HUES6 (cell line): ENCODE measurements at regions not wholly inside any gene's neighbourhood (a gene's known extent, or its start where the extent isn't known, plus 50 kb on each side); places are given as distances from the start of the nearest gene placed in this dataset.

Experiments
- H3K27ac ChIP-seq: 2 replicates; pipeline ENCODE4 v1.7.0; 2013; ENCODE audit warnings: low read depth, mild to moderate bottlenecking, low read length, inconsistent platforms
- H3K27me3 ChIP-seq: 2 replicates; pipeline ENCODE4 v1.6.1; 2013; ENCODE audit warnings: low read length; ENCODE audit not compliant: control insufficient read depth, insufficient read depth
- H3K36me3 ChIP-seq: 2 replicates; pipeline ENCODE4 v1.6.1; 2013; ENCODE audit warnings: low read length; ENCODE audit not compliant: control insufficient read depth, insufficient read depth
- H3K4me1 ChIP-seq: 2 replicates; pipeline ENCODE4 v1.6.1; 2013; ENCODE audit warnings: low read length; ENCODE audit not compliant: control insufficient read depth, insufficient read depth
- H3K4me3 ChIP-seq: 2 replicates; pipeline ENCODE4 v1.5.1; 2013; ENCODE audit warnings: low read depth, low read length
- H3K9ac ChIP-seq: one replicate; pipeline ENCODE4 v1.6.1; 2013; ENCODE audit warnings: mild to moderate bottlenecking, low read length
- H3K9me3 ChIP-seq: 2 replicates; pipeline ENCODE4 v1.6.1; 2013; ENCODE audit warnings: low read depth, low read length; ENCODE audit not compliant: control insufficient read depth, insufficient read depth

GRCh38 chr1:88134983-88135921 lies 548.8 kb upstream of the PKN2 start:
- Histone ChIP-seq H3K27ac (peak overlapping the region; percentile 64; the same call in 1 of the 2 replicates), H3K4me1 (peaks cover 16% of the 10 kb centered on the region), H3K27me3 (no peaks in the 10 kb centered on the region), H3K9ac (no peak overlapping the region), H3K36me3 (no peaks in the 10 kb centered on the region), H3K9me3 (peaks cover 4% of the 10 kb centered on the region; the same call in 1 of the 2 replicates), H3K4me3 (no peak overlapping the region)

- H3K4me3 ChIP-seq, result no peak overlapping the region
- H3K4me1 ChIP-seq, result peaks cover 20% of the 10 kb centered on the region
- no peaks in the 10 kb centered on the region for H3K27me3 ChIP-seq
- no peaks in the 10 kb centered on the region for H3K36me3 ChIP-seq
- H3K9ac ChIP-seq, result no peak overlapping the region
- no peaks in the 10 kb centered on the region for H3K9me3 ChIP-seq
- H3K27ac ChIP-seq, result no peak overlapping the region
Observed at GRCh38 chr1:88139633-88140032, 544.4 kb upstream of the PKN2 start.

- Histone ChIP-seq H3K9me3 (no peaks in the 10 kb centered on the region), H3K36me3 (no peaks in the 10 kb centered on the region), H3K4me1 (peaks cover 13% of the 10 kb centered on the region; the same call in 1 of the 2 replicates), H3K4me3 (no peak overlapping the region), H3K27ac (no peak overlapping the region), H3K27me3 (no peaks in the 10 kb centered on the region), H3K9ac (no peak overlapping the region)
Observed at GRCh38 chr1:88140325-88140724, 543.7 kb upstream of the PKN2 start.

- Histone ChIP-seq H3K4me1 (peaks cover 6% of the 10 kb centered on the region; the same call in 1 of the 2 replicates), H3K9me3 (no peaks in the 10 kb centered on the region), H3K27me3 (no peaks in the 10 kb centered on the region), H3K9ac (no peak overlapping the region), H3K4me3 (no peak overlapping the region), H3K27ac (no peak overlapping the region), H3K36me3 (no peaks in the 10 kb centered on the region)
Observed at GRCh38 chr1:88141499-88142074, 542.5 kb upstream of the PKN2 start.

- Histone ChIP-seq H3K27ac (no peak overlapping the region), H3K9me3 (no peaks in the 10 kb centered on the region), H3K36me3 (no peaks in the 10 kb centered on the region), H3K4me3 (no peak overlapping the region), H3K27me3 (no peaks in the 10 kb centered on the region), H3K4me1 (peaks cover 3% of the 10 kb centered on the region; the same call in 1 of the 2 replicates), H3K9ac (no peak overlapping the region)
Observed at GRCh38 chr1:88145752-88146151, 538.3 kb upstream of the PKN2 start.

GRCh38 chr1:88149686-88150085 lies 534.4 kb upstream of the PKN2 start:
- no peak overlapping the region for H3K27ac ChIP-seq
- no peaks in the 10 kb centered on the region for H3K27me3 ChIP-seq
- H3K9me3 ChIP-seq, result no peaks in the 10 kb centered on the region
- H3K4me1 ChIP-seq, result no peaks in the 10 kb centered on the region; the same call in 1 of the 2 replicates
- H3K9ac ChIP-seq, result no peak overlapping the region
- H3K4me3 ChIP-seq, result no peak overlapping the region
- no peaks in the 10 kb centered on the region for H3K36me3 ChIP-seq

GRCh38 chr1:88150330-88150729 lies 533.7 kb upstream of the PKN2 start:
- H3K27me3 ChIP-seq, result no peaks in the 10 kb centered on the region
- H3K4me3 ChIP-seq, result no peak overlapping the region
- no peak overlapping the region for H3K27ac ChIP-seq
- H3K4me1 ChIP-seq, result no peaks in the 10 kb centered on the region; the same call in 1 of the 2 replicates
- no peaks in the 10 kb centered on the region for H3K36me3 ChIP-seq
- H3K9me3 ChIP-seq, result no peaks in the 10 kb centered on the region
- H3K9ac ChIP-seq, result no peak overlapping the region

GRCh38 chr1:88163187-88163586 lies 520.9 kb upstream of the PKN2 start:
- no peaks in the 10 kb centered on the region for H3K4me1 ChIP-seq
- no peak overlapping the region for H3K9ac ChIP-seq
- H3K36me3 ChIP-seq, result no peaks in the 10 kb centered on the region
- H3K27ac ChIP-seq, result no peak overlapping the region
- no peak overlapping the region for H3K4me3 ChIP-seq
- H3K27me3 ChIP-seq, result no peaks in the 10 kb centered on the region
- H3K9me3 ChIP-seq, result no peaks in the 10 kb centered on the region

- no peaks in the 10 kb centered on the region for H3K4me1 ChIP-seq
- H3K27me3 ChIP-seq, result no peaks in the 10 kb centered on the region
- H3K4me3 ChIP-seq, result no peak overlapping the region
- no peaks in the 10 kb centered on the region for H3K9me3 ChIP-seq
- H3K9ac ChIP-seq, result no peak overlapping the region
- H3K27ac ChIP-seq, result no peak overlapping the region
- no peaks in the 10 kb centered on the region for H3K36me3 ChIP-seq
Observed at GRCh38 chr1:88168126-88168525, 515.9 kb upstream of the PKN2 start.

GRCh38 chr1:88169139-88169538 lies 514.9 kb upstream of the PKN2 start:
- Histone ChIP-seq H3K9ac (no peak overlapping the region), H3K4me1 (no peaks in the 10 kb centered on the region), H3K27me3 (no peaks in the 10 kb centered on the region), H3K4me3 (no peak overlapping the region), H3K27ac (no peak overlapping the region), H3K36me3 (no peaks in the 10 kb centered on the region), H3K9me3 (no peaks in the 10 kb centered on the region)

GRCh38 chr1:88169939-88170338 lies 514.1 kb upstream of the PKN2 start:
- Histone ChIP-seq H3K27me3 (no peaks in the 10 kb centered on the region), H3K36me3 (no peaks in the 10 kb centered on the region), H3K4me3 (no peak overlapping the region), H3K27ac (no peak overlapping the region), H3K4me1 (no peaks in the 10 kb centered on the region), H3K9ac (no peak overlapping the region), H3K9me3 (no peaks in the 10 kb centered on the region)
